OCI-LY3 (cell line): ENCODE measurements at regions not wholly inside any gene's neighbourhood (a gene's known extent, or its start where the extent isn't known, plus 50 kb on each side); places are given as distances from the start of the nearest gene placed in this dataset.

Experiments
- H2AFZ ChIP-seq: fragments of 200-600, 300-600 bp; shearing (Covaris generic); 2 replicates; pipeline ENCODE4 v1.6.0; 2014; ENCODE audit warnings: antibody characterized with exemption, low read depth, low read length
- H3K27ac ChIP-seq: fragments of 200-600, 300-600 bp; sonication (generic); 2 replicates; pipeline ENCODE4 v1.5.1; 2014; ENCODE audit warnings: mild to moderate bottlenecking, low read length, moderate library complexity, mixed read lengths
- H3K27me3 ChIP-seq: fragments of 200-600, 300-600 bp; sonication (generic); 2 replicates; pipeline ENCODE4 v1.6.1; 2014; ENCODE audit warnings: low read depth, low read length, mixed read lengths
- H3K36me3 ChIP-seq: fragments of 200-600, 300-600 bp; sonication (generic); replicated peaks from 2 replicates; pipeline ENCODE3; 2014; ENCODE audit warnings: low read depth, low read length, mixed read lengths
- H3K4me1 ChIP-seq: fragments of 300-600, 200-600 bp; sonication (generic); 2 replicates; pipeline ENCODE4 v1.6.1; 2014; ENCODE audit warnings: low read length, mixed read lengths
- H3K4me2 ChIP-seq: fragments of 200-600, 300-600 bp; sonication (generic); 2 replicates; pipeline ENCODE4 v1.6.1; 2014; ENCODE audit warnings: low read length, mixed read lengths
- H3K4me3 ChIP-seq: fragments of 300-600, 200-600 bp; sonication (generic); 2 replicates; pipeline ENCODE4 v1.5.1; 2014; ENCODE audit warnings: antibody characterized with exemption, mild to moderate bottlenecking, low read length, moderate library complexity
- H3K79me2 ChIP-seq: fragments of 300-600, 200-600 bp; shearing (Covaris generic); 2 replicates; pipeline ENCODE4 v1.6.1; 2014; ENCODE audit warnings: mild to moderate bottlenecking, low read length, mixed read lengths
- H3K9ac ChIP-seq: fragments of 300-600, 200-600 bp; shearing (Covaris generic); 2 replicates; pipeline ENCODE4 v1.6.0; 2014; ENCODE audit warnings: mild to moderate bottlenecking, low read length, moderate library complexity
- H3K9me3 ChIP-seq: fragments of 200-600, 300-600 bp; shearing (Covaris generic); 2 replicates; pipeline ENCODE4 v1.6.1; 2014; ENCODE audit warnings: low read length, mixed read lengths; ENCODE audit not compliant: insufficient read depth
- H4K20me1 ChIP-seq: fragments of 200-600, 300-600 bp; sonication (generic); 2 replicates; pipeline ENCODE4 v1.6.1; 2016; ENCODE audit warnings: low read length, mixed read lengths; ENCODE audit not compliant: insufficient read depth
- EZH2phosphoT487 ChIP-seq: fragments of 200-600 bp; shearing (Covaris generic); IDR thresholded peaks from 2 replicates; pipeline ENCODE4 v1.6.1; 2018; ENCODE audit warnings: antibody characterized with exemption, mixed run types, low read depth
- TF ChIP-seq, protein P1 (sequence below): fragments of 200-600, 300-600 bp; sonication (generic); IDR thresholded peaks from 2 replicates; pipeline ENCODE4 v1.5.1; 2014; ENCODE audit warnings: antibody characterized with exemption, low read length, low read depth

DNA sequence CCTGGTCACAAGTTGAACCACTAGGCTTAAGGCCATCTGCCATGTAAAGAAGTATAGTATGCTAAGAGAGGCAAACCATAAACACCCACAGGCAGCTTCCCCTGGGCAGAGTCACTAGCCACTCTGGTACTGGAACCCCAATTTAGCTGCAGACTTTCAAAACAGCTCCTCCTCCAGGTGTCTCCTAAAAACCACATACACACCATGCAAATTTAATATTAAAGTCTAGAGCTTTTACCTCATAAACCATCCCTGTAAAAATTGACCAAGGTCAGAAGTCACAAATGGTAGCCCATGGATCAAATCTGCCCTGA lies 99.1 kb upstream of the STT3B start:
- TF ChIP-seq, protein P1, sequence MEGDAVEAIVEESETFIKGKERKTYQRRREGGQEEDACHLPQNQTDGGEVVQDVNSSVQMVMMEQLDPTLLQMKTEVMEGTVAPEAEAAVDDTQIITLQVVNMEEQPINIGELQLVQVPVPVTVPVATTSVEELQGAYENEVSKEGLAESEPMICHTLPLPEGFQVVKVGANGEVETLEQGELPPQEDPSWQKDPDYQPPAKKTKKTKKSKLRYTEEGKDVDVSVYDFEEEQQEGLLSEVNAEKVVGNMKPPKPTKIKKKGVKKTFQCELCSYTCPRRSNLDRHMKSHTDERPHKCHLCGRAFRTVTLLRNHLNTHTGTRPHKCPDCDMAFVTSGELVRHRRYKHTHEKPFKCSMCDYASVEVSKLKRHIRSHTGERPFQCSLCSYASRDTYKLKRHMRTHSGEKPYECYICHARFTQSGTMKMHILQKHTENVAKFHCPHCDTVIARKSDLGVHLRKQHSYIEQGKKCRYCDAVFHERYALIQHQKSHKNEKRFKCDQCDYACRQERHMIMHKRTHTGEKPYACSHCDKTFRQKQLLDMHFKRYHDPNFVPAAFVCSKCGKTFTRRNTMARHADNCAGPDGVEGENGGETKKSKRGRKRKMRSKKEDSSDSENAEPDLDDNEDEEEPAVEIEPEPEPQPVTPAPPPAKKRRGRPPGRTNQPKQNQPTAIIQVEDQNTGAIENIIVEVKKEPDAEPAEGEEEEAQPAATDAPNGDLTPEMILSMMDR, result peak; percentile 25; the same call in 1 of the 2 replicates
- TF ChIP-seq EZH2phosphoT487, result no peak
- no peak overlapping the region for H3K9ac ChIP-seq
- 0 out of 2 replicates have a peak overlapping the region, but pooled peaks have one; percentile 43 for H2AFZ ChIP-seq
- H4K20me1 ChIP-seq, result no peaks in the 10 kb centered on the region
- H3K9me3 ChIP-seq, result peaks cover 21% of the 10 kb centered on the region; the same call in 1 of the 2 replicates
- H3K79me2 ChIP-seq, result no peaks in the 10 kb centered on the region
- 0 out of 2 replicates have a peak overlapping the region, but pooled peaks have one; percentile 20 for H3K4me3 ChIP-seq
- H3K27me3 ChIP-seq, result no peaks in the 10 kb centered on the region
- peak overlapping the region; percentile 54 for H3K4me2 ChIP-seq
- H3K27ac ChIP-seq, result peak overlapping the region; percentile 5; the same call in 1 of the 2 replicates
- peaks cover 15% of the 10 kb centered on the region for H3K36me3 ChIP-seq
- H3K4me1 ChIP-seq, result peaks cover 19% of the 10 kb centered on the region

DNA sequence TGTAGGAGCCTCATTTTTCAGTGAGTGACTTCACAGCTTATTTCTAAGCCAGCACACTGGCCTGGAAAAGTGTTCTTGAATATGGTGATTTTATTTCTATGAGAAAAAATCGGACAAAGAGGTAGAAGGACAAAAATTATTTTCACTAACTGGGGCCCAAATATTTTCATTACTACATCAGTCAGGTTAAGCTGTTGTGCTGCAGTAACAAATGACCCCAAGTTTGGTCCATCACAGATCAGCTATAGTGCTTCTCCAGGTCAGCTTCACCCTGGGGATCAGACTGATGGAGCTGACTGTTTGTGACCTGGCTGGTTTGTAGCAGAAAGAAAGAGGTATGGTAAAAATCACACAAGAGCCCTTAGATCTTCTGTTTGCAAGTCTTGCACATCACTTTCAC lies 97.9 kb upstream of the STT3B start:
- peaks cover 19% of the 10 kb centered on the region for H3K4me1 ChIP-seq
- no peaks in the 10 kb centered on the region for H3K27me3 ChIP-seq
- H3K9ac ChIP-seq, result no peak overlapping the region
- TF ChIP-seq, protein P1, result no peak
- no peak for TF ChIP-seq EZH2phosphoT487
- H3K36me3 ChIP-seq, result peaks cover 15% of the 10 kb centered on the region
- no peak overlapping the region for H2AFZ ChIP-seq
- H3K79me2 ChIP-seq, result no peaks in the 10 kb centered on the region
- no peak overlapping the region for H3K27ac ChIP-seq
- H3K4me3 ChIP-seq, result no peak overlapping the region
- H4K20me1 ChIP-seq, result no peaks in the 10 kb centered on the region
- H3K4me2 ChIP-seq, result no peak overlapping the region
- peaks cover 13% of the 10 kb centered on the region; the same call in 1 of the 2 replicates for H3K9me3 ChIP-seq

DNA sequence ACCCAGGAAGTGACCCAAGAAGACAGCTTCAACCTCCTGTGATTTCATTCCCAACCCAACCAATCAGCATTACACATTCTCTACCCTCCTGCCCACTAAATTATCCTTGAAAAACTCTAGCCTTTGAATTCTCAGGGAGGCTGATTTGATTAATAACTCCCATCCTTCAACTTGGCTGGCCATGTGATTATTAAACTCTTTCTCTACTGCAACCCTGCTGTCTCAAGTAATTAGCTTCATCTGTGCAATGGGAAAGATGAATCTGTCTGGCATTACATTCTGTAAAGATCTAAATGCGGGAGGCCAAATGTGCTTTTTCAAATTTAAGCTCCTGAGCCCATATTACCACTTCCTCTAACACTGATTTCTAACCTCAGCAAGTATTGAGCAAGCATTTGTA lies 95.9 kb upstream of the STT3B start:
- Histone ChIP-seq H3K27ac (no peak overlapping the region), H4K20me1 (no peaks in the 10 kb centered on the region), H3K27me3 (no peaks in the 10 kb centered on the region), H3K9ac (no peak overlapping the region), H3K79me2 (no peaks in the 10 kb centered on the region), H3K9me3 (peaks cover 13% of the 10 kb centered on the region; the same call in 1 of the 2 replicates), H3K4me3 (no peak overlapping the region), H3K4me1 (peaks cover 28% of the 10 kb centered on the region), H3K4me2 (no peak overlapping the region), H2AFZ (no peak overlapping the region), H3K36me3 (peaks cover 15% of the 10 kb centered on the region)
- no peak for TF ChIP-seq EZH2phosphoT487
- TF ChIP-seq, protein P1, result no peak

DNA sequence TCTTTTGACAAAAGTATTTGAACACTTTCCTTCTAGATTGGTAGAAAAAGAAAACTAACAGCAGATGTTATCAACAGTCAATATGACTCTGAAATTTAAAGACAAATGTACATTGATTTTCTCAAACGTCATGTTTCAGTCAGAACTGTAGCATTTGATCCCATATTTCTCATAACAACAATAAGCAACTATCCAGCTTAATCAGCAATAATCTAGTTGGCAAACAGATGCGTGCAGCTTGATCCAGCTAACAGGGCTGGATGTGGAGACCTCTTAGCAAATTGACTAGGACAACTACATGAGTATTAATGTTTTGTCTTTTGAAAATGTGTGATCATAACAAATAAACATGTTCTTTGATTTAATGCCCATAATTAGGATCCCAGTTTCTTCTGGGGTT lies 94.0 kb upstream of the STT3B start:
- no peaks in the 10 kb centered on the region for H3K79me2 ChIP-seq
- no peak overlapping the region for H3K9ac ChIP-seq
- H3K36me3 ChIP-seq, result peaks cover 15% of the 10 kb centered on the region
- peaks cover 13% of the 10 kb centered on the region; the same call in 1 of the 2 replicates for H3K9me3 ChIP-seq
- no peak overlapping the region for H3K27ac ChIP-seq
- H3K27me3 ChIP-seq, result no peaks in the 10 kb centered on the region
- H3K4me3 ChIP-seq, result no peak overlapping the region
- no peaks in the 10 kb centered on the region for H4K20me1 ChIP-seq
- H3K4me1 ChIP-seq, result peaks cover 31% of the 10 kb centered on the region
- no peak overlapping the region for H2AFZ ChIP-seq
- TF ChIP-seq, protein P1, result no peak
- no peak for TF ChIP-seq EZH2phosphoT487
- no peak overlapping the region for H3K4me2 ChIP-seq
